Mesothelial cell of epicardium (in vitro differentiated cells): ENCODE measurements at regions not wholly inside any gene's neighbourhood (a gene's known extent, or its start where the extent isn't known, plus 50 kb on each side); places are given as distances from the start of the nearest gene placed in this dataset.
"Not testable (repeated sequence)": the region's sequence is repeated elsewhere in the genome, so short reads cannot be mapped to it uniquely, and the experiment has no call there.

Experiments
- DNase-seq, 2 experiments: peaks; one replicate each; pipeline ENCODE4 v3.0.0; 2021; ENCODE audit warnings: low spot score in 2 of 2; ENCODE audit not compliant: unreplicated experiment in 2 of 2
- H3K27ac Mint-ChIP-seq: 2 replicates; pipeline ENCODE4 v1.8.0; 2021; ENCODE audit warnings: mixed read lengths
- H3K27me3 Mint-ChIP-seq: 2 replicates; pipeline ENCODE4 v1.8.0; 2021; ENCODE audit warnings: low read depth, mixed read lengths
- H3K36me3 Mint-ChIP-seq: 2 replicates; pipeline ENCODE4 v1.8.0; 2021; ENCODE audit warnings: mixed read lengths
- H3K4me1 Mint-ChIP-seq: 2 replicates; pipeline ENCODE4 v1.8.0; 2021; ENCODE audit warnings: mixed read lengths
- H3K4me3 Mint-ChIP-seq: 2 replicates; pipeline ENCODE4 v1.8.0; 2021; ENCODE audit warnings: mild to moderate bottlenecking, moderate library complexity, mixed read lengths
- H3K9me3 Mint-ChIP-seq: 2 replicates; pipeline ENCODE4 v1.8.0; 2021; ENCODE audit warnings: mixed read lengths
- CTCF ChIP-seq: fragments of 200-600 bp; sonication (generic); IDR thresholded peaks from one replicate; pipeline ENCODE4 v1.5.0; 2021; ENCODE audit warnings: antibody characterized with exemption; ENCODE audit not compliant: unreplicated experiment

- no peak for DNase-seq
- no peak for TF ChIP-seq CTCF
- Mint-ChIP-seq H3K27ac (no peak overlapping the region), H3K9me3 (peaks cover 5% of the 10 kb centered on the region), H3K36me3 (no peaks in the 10 kb centered on the region), H3K4me3 (no peak overlapping the region), H3K4me1 (peaks cover 9% of the 10 kb centered on the region), H3K27me3 (no peaks in the 10 kb centered on the region)
Observed at GRCh38 chr12:84131076-84131475, 781.5 kb downstream of the SLC6A15 start.

GRCh38 chr12:84128117-84128991 is 784.2 kb downstream of the SLC6A15 start:
- Mint-ChIP-seq H3K4me3 (no peak overlapping the region), H3K27ac (no peak overlapping the region), H3K27me3 (no peaks in the 10 kb centered on the region), H3K36me3 (no peaks in the 10 kb centered on the region), H3K9me3 (peaks cover 5% of the 10 kb centered on the region), H3K4me1 (peaks cover 7% of the 10 kb centered on the region)
- no peak for DNase-seq
- TF ChIP-seq CTCF = no peak

GRCh38 chr12:84124211-84124610 is 788.4 kb downstream of the SLC6A15 start:
- H3K36me3 Mint-ChIP-seq = no peaks in the 10 kb centered on the region
- no peak overlapping the region for H3K4me3 Mint-ChIP-seq
- no peaks in the 10 kb centered on the region for H3K27me3 Mint-ChIP-seq
- no peak overlapping the region for H3K27ac Mint-ChIP-seq
- no peak for DNase-seq
- TF ChIP-seq CTCF = no peak
- H3K4me1 Mint-ChIP-seq = no peaks in the 10 kb centered on the region
- no peaks in the 10 kb centered on the region for H3K9me3 Mint-ChIP-seq

- Mint-ChIP-seq H3K4me1 (no peaks in the 10 kb centered on the region), H3K4me3 (no peak overlapping the region), H3K9me3 (no peaks in the 10 kb centered on the region), H3K27ac (no peak overlapping the region), H3K36me3 (no peaks in the 10 kb centered on the region), H3K27me3 (no peaks in the 10 kb centered on the region)
- TF ChIP-seq CTCF = no peak
- DNase-seq = no peak
Observed at GRCh38 chr12:84117190-84117589, 795.4 kb downstream of the SLC6A15 start.

- DNase-seq = no peak
- H3K27ac Mint-ChIP-seq = no peak overlapping the region
- H3K9me3 Mint-ChIP-seq = peaks cover 24% of the 10 kb centered on the region
- no peak for TF ChIP-seq CTCF
- no peak overlapping the region for H3K4me3 Mint-ChIP-seq
- no peaks in the 10 kb centered on the region for H3K27me3 Mint-ChIP-seq
- H3K4me1 Mint-ChIP-seq = no peaks in the 10 kb centered on the region
- no peaks in the 10 kb centered on the region for H3K36me3 Mint-ChIP-seq
Observed at GRCh38 chr12:84113666-84114065, 798.9 kb downstream of the SLC6A15 start.

GRCh38 chr12:84103886-84104285 is 808.7 kb downstream of the SLC6A15 start:
- H3K36me3 Mint-ChIP-seq = peaks cover 35% of the 10 kb centered on the region
- H3K4me1 Mint-ChIP-seq = not testable (repeated sequence)

GRCh38 chr12:84101963-84102362 is 810.6 kb downstream of the SLC6A15 start:
- not testable (repeated sequence) for H3K27ac Mint-ChIP-seq, DNase-seq, H3K27me3 Mint-ChIP-seq, H3K4me1 Mint-ChIP-seq, H3K4me3 Mint-ChIP-seq
- H3K36me3 Mint-ChIP-seq = peaks cover 42% of the 10 kb centered on the region
- H3K9me3 Mint-ChIP-seq = peaks cover 67% of the 10 kb centered on the region

More at GRCh38 chr12:84103886-84104285, 808.7 kb downstream of the SLC6A15 start:
- H3K9me3 Mint-ChIP-seq = peaks cover 70% of the 10 kb centered on the region
- not testable (repeated sequence) for H3K27me3 Mint-ChIP-seq, H3K27ac Mint-ChIP-seq, DNase-seq, H3K4me3 Mint-ChIP-seq

GRCh38 chr12:84099591-84099990 is 813.0 kb downstream of the SLC6A15 start:
- not testable (repeated sequence) for H3K27me3 Mint-ChIP-seq, H3K4me3 Mint-ChIP-seq, DNase-seq, H3K27ac Mint-ChIP-seq, H3K4me1 Mint-ChIP-seq
- H3K9me3 Mint-ChIP-seq = peaks cover 67% of the 10 kb centered on the region
- H3K36me3 Mint-ChIP-seq = peaks cover 42% of the 10 kb centered on the region
